ENCODE measurements at regions not wholly inside any gene's neighbourhood (a gene's known extent, or its start where the extent isn't known, plus 50 kb on each side); places are given as distances from the start of the nearest gene placed in this dataset.

- Histone ChIP-seq H3K27ac (no peak overlapping the region), H3K9ac (ENCODE audit: low read depth in 2 of 2, low read length in 2 of 2) (no peak overlapping the region), H3K36me3 (no peaks in the 10 kb centered on the region), H3K4me1 (no peaks in the 10 kb centered on the region), H3K27me3 (no peaks in the 10 kb centered on the region), H3K9me3 (no peaks in the 10 kb centered on the region), H3K4me3 (no peak overlapping the region)
- no peak for DNase-seq
- TF ChIP-seq CTCF (IDR thresholded peaks at IDR 0.05) = no peak
- intact Hi-C loops (cut with DNase I) = no loop called here
Measured at GRCh38 chr7:35492451-35493175, 202.3 kb downstream of the HERPUD2 start.

- TF ChIP-seq CTCF (IDR thresholded peaks at IDR 0.05) = no peak
- no peak overlapping the region for H3K9ac ChIP-seq (ENCODE audit: low read depth in 2 of 2, low read length in 2 of 2)
- H3K4me1 ChIP-seq = no peaks in the 10 kb centered on the region
- no peak overlapping the region for H3K27ac ChIP-seq
- intact Hi-C loops (cut with DNase I) = no loop called here
- H3K27me3 ChIP-seq = no peaks in the 10 kb centered on the region
- H3K36me3 ChIP-seq = no peaks in the 10 kb centered on the region
- no peak overlapping the region for H3K4me3 ChIP-seq
- no peaks in the 10 kb centered on the region for H3K9me3 ChIP-seq
- no peak for DNase-seq
Measured at GRCh38 chr7:35491233-35491632, 203.7 kb downstream of the HERPUD2 start.

- intact Hi-C loops (cut with DNase I) = no loop called here
- DNase-seq = no peak
- no peak for TF ChIP-seq CTCF (IDR thresholded peaks at IDR 0.05)
Measured at GRCh38 chr7:35487841-35488240, 207.1 kb downstream of the HERPUD2 start.

GRCh38 chr7:35487402-35487801 is 207.5 kb downstream of the HERPUD2 start:
- H3K27me3 ChIP-seq = no peaks in the 10 kb centered on the region
- H3K27ac ChIP-seq = no peak overlapping the region
- no peaks in the 10 kb centered on the region for H3K36me3 ChIP-seq
- H3K9me3 ChIP-seq = no peaks in the 10 kb centered on the region
- no peaks in the 10 kb centered on the region for H3K4me1 ChIP-seq
- no peak for DNase-seq
- no peak for TF ChIP-seq CTCF (IDR thresholded peaks at IDR 0.05)
- H3K4me3 ChIP-seq = no peak overlapping the region
- intact Hi-C loops (cut with DNase I) = no loop called here
- H3K9ac ChIP-seq (ENCODE audit: low read depth in 2 of 2, low read length in 2 of 2) = no peak overlapping the region

More at GRCh38 chr7:35487841-35488240, 207.1 kb downstream of the HERPUD2 start:
- no peaks in the 10 kb centered on the region for H3K27me3 ChIP-seq
- no peaks in the 10 kb centered on the region for H3K9me3 ChIP-seq
- H3K27ac ChIP-seq = no peak overlapping the region
- no peak overlapping the region for H3K9ac ChIP-seq (ENCODE audit: low read depth in 2 of 2, low read length in 2 of 2)
- no peak overlapping the region for H3K4me3 ChIP-seq
- H3K36me3 ChIP-seq = no peaks in the 10 kb centered on the region
- no peaks in the 10 kb centered on the region for H3K4me1 ChIP-seq

GRCh38 chr7:35485436-35485835 is 209.5 kb downstream of the HERPUD2 start:
- DNase-seq = no peak
- H3K27ac ChIP-seq = no peak overlapping the region
- TF ChIP-seq CTCF (IDR thresholded peaks at IDR 0.05) = no peak
- intact Hi-C loops (cut with DNase I) = no loop called here
- H3K9ac ChIP-seq (ENCODE audit: low read depth in 2 of 2, low read length in 2 of 2) = no peak overlapping the region
- H3K9me3 ChIP-seq = no peaks in the 10 kb centered on the region
- no peaks in the 10 kb centered on the region for H3K27me3 ChIP-seq
- no peak overlapping the region for H3K4me3 ChIP-seq
- no peaks in the 10 kb centered on the region for H3K4me1 ChIP-seq
- H3K36me3 ChIP-seq = no peaks in the 10 kb centered on the region

Data from colonic mucosa (tissue), 4 donors.